Gastrocnemius medialis (tissue), 4 donors: ENCODE measurements at regions not wholly inside any gene's neighbourhood (a gene's known extent, or its start where the extent isn't known, plus 50 kb on each side); places are given as distances from the start of the nearest gene placed in this dataset.

ENCODE experiments used
- ATAC-seq, 2 donors: fragments of 150-250 bp; one replicate each; pipeline ENCODE4 v1.9.1; 2016
- DNase-seq, 2 donors: peaks; one replicate each; pipeline ENCODE4 v3.0.0-alpha.2; 2019
- H3K27ac ChIP-seq, 4 donors: fragments of 200-600 bp; sonication (generic); 1 replicate in 1 of 4; 2 replicates in 3 of 4; pipeline ENCODE4 v1.5.1; 2016 to 2018; ENCODE audit warnings: mild to moderate bottlenecking in 2 of 4, moderate library complexity in 1 of 4
- H3K27me3 ChIP-seq, 3 donors: fragments of 200-600 bp; sonication (generic) in 2 of 3; 1 replicate in 1 of 3; 2 replicates in 2 of 3; pipeline versions ENCODE4 v1.5.1 to v1.6.0; 2016 to 2019; ENCODE audit warnings: mild to moderate bottlenecking in 1 of 3, moderate library complexity in 1 of 3
- H3K36me3 ChIP-seq, 2 donors: fragments of 200-600 bp; sonication (generic) in 1 of 2; one replicate each; pipeline ENCODE4 v1.5.1; 2017 to 2018
- H3K4me1 ChIP-seq, 2 donors: fragments of 200-600 bp; sonication (generic) in 1 of 2; one replicate each; pipeline ENCODE4 v1.5.1; 2016 to 2017; ENCODE audit warnings: mild to moderate bottlenecking in 2 of 2
- H3K4me3 ChIP-seq, 4 donors: fragments of 200-600 bp; sonication (generic) in 3 of 4; 1 replicate in 1 of 4; 2 replicates in 3 of 4; pipeline ENCODE4 v1.5.1; 2016 to 2019; ENCODE audit warnings: mild to moderate bottlenecking in 2 of 4
- H3K9me3 ChIP-seq, 3 donors: fragments of 200-600 bp; sonication (generic) in 2 of 3; 1 replicate in 1 of 3; 2 replicates in 2 of 3; pipeline ENCODE4 v1.5.1; 2016 to 2019
- CTCF ChIP-seq, 5 experiments: fragments of 450-650 bp in 3 of 5; fragments of 200-600 bp in 2 of 5; sonication (generic) in 2 of 5; IDR thresholded peaks in 4 of 5; conservative IDR thresholded peaks in 1 of 5; 1 replicate in 4 of 5; 2 replicates in 1 of 5; pipeline ENCODE4 v1.5.1; 2016 to 2019; ENCODE audit warnings: antibody characterized with exemption in 5 of 5, mild to moderate bottlenecking in 3 of 5, moderate library complexity in 3 of 5
- POLR2A ChIP-seq, 2 donors: fragments of 450-650 bp; IDR thresholded peaks; one replicate each; pipeline ENCODE4 v1.6.1; 2017; ENCODE audit warnings: antibody characterized with exemption in 2 of 2, mild to moderate bottlenecking in 2 of 2, moderate library complexity in 2 of 2
- in situ Hi-C, 4 donors: fragments of 200-750 bp; cut with MboI; loops; one replicate each; pipeline versions ENCODE4 v1.15.0 to v1.8.0; 2017; ENCODE audit warnings: low sequenced_read_pairs in 4 of 4
- intact Hi-C: fragments of 100-400 bp; cut with DNase I; formaldehyde crosslinking; loops from one replicate; pipeline ENCODE4 v1.15.1; 2023; ENCODE audit warnings: low total_unique reads

GRCh38 chr4:176499518-176499917 is 179.8 kb downstream of the SPCS3 start:
- Histone ChIP-seq H3K4me3 (no peak overlapping the region), H3K36me3 (no peaks in the 10 kb centered on the region), H3K27ac (no peak overlapping the region), H3K4me1 (no peaks in the 10 kb centered on the region), H3K9me3 (no peaks in the 10 kb centered on the region), H3K27me3 (no peaks in the 10 kb centered on the region)
- intact Hi-C loops (no loop called here), in situ Hi-C loops (no loop called here)
- TF ChIP-seq POLR2A (IDR thresholded peaks at IDR 0.05) (no peak), CTCF (IDR thresholded peaks at IDR 0.05 in 4 of 5, conservative IDR thresholded peaks at IDR 0.05 in 1 of 5) (no peak)
- DNase-seq (no peak), ATAC-seq (no peak)

GRCh38 chr4:176500894-176501293 is 181.1 kb downstream of the SPCS3 start:
- ATAC-seq (no peak), DNase-seq (no peak)
- Histone ChIP-seq H3K4me3 (no peak overlapping the region), H3K27ac (no peak overlapping the region), H3K36me3 (no peaks in the 10 kb centered on the region), H3K27me3 (no peaks in the 10 kb centered on the region), H3K9me3 (no peaks in the 10 kb centered on the region), H3K4me1 (no peaks in the 10 kb centered on the region)
- in situ Hi-C loops (no loop called here), intact Hi-C loops (no loop called here)
- no peak for TF ChIP-seq POLR2A (IDR thresholded peaks at IDR 0.05)

GRCh38 chr4:176504118-176504517 is 184.4 kb downstream of the SPCS3 start:
- ATAC-seq (no peak), DNase-seq (no peak)
- H3K4me3 ChIP-seq, result no peak overlapping the region
- H3K9me3 ChIP-seq, result no peaks in the 10 kb centered on the region
- in situ Hi-C loops, result no loop called here
- TF ChIP-seq CTCF (IDR thresholded peaks at IDR 0.05 in 4 of 5, conservative IDR thresholded peaks at IDR 0.05 in 1 of 5), result no peak
- H3K36me3 ChIP-seq, result no peaks in the 10 kb centered on the region
- H3K4me1 ChIP-seq, result no peaks in the 10 kb centered on the region
- no peaks in the 10 kb centered on the region for H3K27me3 ChIP-seq
- H3K27ac ChIP-seq, result no peak overlapping the region
- intact Hi-C loops, result no loop called here

GRCh38 chr4:176507845-176508533 is 188.2 kb downstream of the SPCS3 start:
- DNase-seq, result no peak
- no peaks in the 10 kb centered on the region for H3K27me3 ChIP-seq
- H3K36me3 ChIP-seq, result no peaks in the 10 kb centered on the region
- H3K9me3 ChIP-seq, result no peaks in the 10 kb centered on the region
- no peak for ATAC-seq
- H3K4me1 ChIP-seq, result no peaks in the 10 kb centered on the region
- no peak overlapping the region for H3K27ac ChIP-seq
- in situ Hi-C loops (no loop called here), intact Hi-C loops (no loop called here)
- TF ChIP-seq POLR2A (IDR thresholded peaks at IDR 0.05), result no peak
- no peak for TF ChIP-seq CTCF (IDR thresholded peaks at IDR 0.05 in 4 of 5, conservative IDR thresholded peaks at IDR 0.05 in 1 of 5)
- H3K4me3 ChIP-seq, result no peak overlapping the region

GRCh38 chr4:176508780-176509331 is 189.1 kb downstream of the SPCS3 start:
- Histone ChIP-seq H3K36me3 (no peaks in the 10 kb centered on the region), H3K9me3 (no peaks in the 10 kb centered on the region), H3K4me1 (no peaks in the 10 kb centered on the region), H3K27ac (no peak overlapping the region), H3K27me3 (no peaks in the 10 kb centered on the region), H3K4me3 (no peak overlapping the region)
- ATAC-seq (no peak), DNase-seq (no peak)
- in situ Hi-C loops (no loop called here), intact Hi-C loops (no loop called here)
- TF ChIP-seq POLR2A (IDR thresholded peaks at IDR 0.05) (no peak), CTCF (IDR thresholded peaks at IDR 0.05 in 4 of 5, conservative IDR thresholded peaks at IDR 0.05 in 1 of 5) (no peak)
